Endodermal cell (in vitro differentiated cells): ENCODE measurements at regions not wholly inside any gene's neighbourhood (a gene's known extent, or its start where the extent isn't known, plus 50 kb on each side); places are given as distances from the start of the nearest gene placed in this dataset.

Experiments used
- DNase-seq: peaks from one replicate; pipeline ENCODE4 v3.0.0-alpha.2; 2017
- H3K27ac ChIP-seq: 2 replicates; pipeline ENCODE4 v1.5.1; 2013; ENCODE audit warnings: mild to moderate bottlenecking, low read depth, low read length, moderate library complexity
- H3K27me3 ChIP-seq: 2 replicates; pipeline ENCODE4 v1.6.1; 2013; ENCODE audit warnings: mild to moderate bottlenecking, low read length, moderate library complexity; ENCODE audit not compliant: insufficient read depth, control insufficient read depth, poor library complexity, severe bottlenecking
- H3K36me3 ChIP-seq: 2 replicates; pipeline ENCODE4 v1.7.0; 2013; ENCODE audit warnings: mild to moderate bottlenecking, low read length, moderate library complexity; ENCODE audit not compliant: control insufficient read depth, insufficient read depth
- H3K4me1 ChIP-seq: one replicate; pipeline ENCODE4 v1.7.0; 2013; ENCODE audit warnings: low read length; ENCODE audit not compliant: control insufficient read depth, insufficient read depth
- H3K4me3 ChIP-seq: 2 replicates; pipeline ENCODE4 v1.5.1; 2013; ENCODE audit warnings: mild to moderate bottlenecking, low read length, moderate library complexity
- H3K9ac ChIP-seq: 2 replicates; pipeline ENCODE4 v1.6.1; 2013; ENCODE audit warnings: mild to moderate bottlenecking, low read length, moderate library complexity; ENCODE audit not compliant: poor library complexity, severe bottlenecking; ENCODE audit errors: extremely low read depth
- H3K9me3 ChIP-seq: 2 replicates; pipeline ENCODE4 v1.6.1; 2013; ENCODE audit warnings: mild to moderate bottlenecking, low read length, moderate library complexity; ENCODE audit not compliant: control insufficient read depth
- H3K27ac Mint-ChIP-seq: 2 replicates; pipeline ENCODE4 v1.8.0; 2020; ENCODE audit warnings: mixed read lengths
- H3K27me3 Mint-ChIP-seq: 2 replicates; pipeline ENCODE4 v1.8.0; 2021; ENCODE audit warnings: mild to moderate bottlenecking, mixed read lengths; ENCODE audit not compliant: insufficient read depth
- H3K36me3 Mint-ChIP-seq: 2 replicates; pipeline ENCODE4 v1.8.0; 2020; ENCODE audit warnings: low read depth, mixed read lengths
- H3K4me1 Mint-ChIP-seq: 2 replicates; pipeline ENCODE4 v1.8.0; 2020; ENCODE audit warnings: mixed read lengths
- H3K4me3 Mint-ChIP-seq: 2 replicates; pipeline ENCODE4 v1.8.0; 2020; ENCODE audit warnings: mild to moderate bottlenecking, moderate library complexity, mixed read lengths
- H3K9me3 Mint-ChIP-seq: 2 replicates; pipeline ENCODE4 v1.8.0; 2020; ENCODE audit warnings: mild to moderate bottlenecking, mixed read lengths
- CTCF ChIP-seq: fragments of 200-600 bp; sonication (generic); conservative IDR thresholded peaks from 2 replicates; pipeline ENCODE4 v1.5.0; 2021; ENCODE audit warnings: antibody characterized with exemption, mild to moderate bottlenecking
- WGBS, 2 experiments: methylation state at CpG; one replicate each; pipeline versions ENCODE4 v1.1.5 to v1.1.7; 2013; ENCODE audit warnings: missing lambda C conversion rate in 2 of 2, mixed read lengths in 1 of 2; ENCODE audit not compliant: insufficient coverage in 1 of 2, insufficient read length in 1 of 2; 5-methylcytosine and 5-hydroxymethylcytosine counted together

DNA sequence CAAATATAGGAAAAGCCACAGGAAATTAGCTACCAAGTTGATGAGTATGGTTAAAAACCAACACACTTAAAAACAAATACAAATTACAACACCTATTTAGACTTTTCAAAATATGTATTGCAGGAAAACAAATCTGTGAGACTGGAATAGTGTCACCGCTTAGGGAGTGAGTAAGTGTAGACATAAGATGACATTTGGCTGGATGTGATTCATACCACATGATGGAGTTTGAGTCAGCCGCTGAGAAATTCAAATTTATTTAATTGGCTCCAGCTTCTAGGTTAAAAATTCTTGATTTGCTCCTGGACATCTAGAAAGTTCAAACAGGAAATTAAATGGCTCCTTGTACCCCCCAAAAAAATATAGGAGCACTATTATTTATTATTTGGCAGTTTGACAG lies 531.7 kb downstream of the SLITRK1 start:
- Histone ChIP-seq H3K4me1 (no peaks in the 10 kb centered on the region), H3K9ac (no peak overlapping the region), H3K27ac (no peak overlapping the region), H3K9me3 (no peaks in the 10 kb centered on the region), H3K4me3 (no peak overlapping the region), H3K27me3 (no peaks in the 10 kb centered on the region), H3K36me3 (no peaks in the 10 kb centered on the region)
- no peak for DNase-seq
- no peak overlapping the region for H3K27ac Mint-ChIP-seq
- no peaks in the 10 kb centered on the region for H3K4me1 Mint-ChIP-seq
- no peak overlapping the region for H3K4me3 Mint-ChIP-seq
- no peak for TF ChIP-seq CTCF
- no peaks in the 10 kb centered on the region for H3K9me3 Mint-ChIP-seq
- no peaks in the 10 kb centered on the region for H3K27me3 Mint-ChIP-seq
- WGBS, 2 experiments, result 95 to 100% methylated on average over 1 to 2 of the region's 2 CpGs
- H3K36me3 Mint-ChIP-seq, result no peaks in the 10 kb centered on the region

- Mint-ChIP-seq H3K4me1 (no peaks in the 10 kb centered on the region), H3K36me3 (no peaks in the 10 kb centered on the region), H3K4me3 (no peak overlapping the region), H3K27ac (no peak overlapping the region), H3K9me3 (peaks cover 5% of the 10 kb centered on the region), H3K27me3 (no peaks in the 10 kb centered on the region)
- Histone ChIP-seq H3K9me3 (no peaks in the 10 kb centered on the region), H3K4me1 (no peaks in the 10 kb centered on the region), H3K27me3 (no peaks in the 10 kb centered on the region), H3K36me3 (no peaks in the 10 kb centered on the region), H3K9ac (no peak overlapping the region), H3K4me3 (no peak overlapping the region), H3K27ac (no peak overlapping the region)
- WGBS, 2 experiments, result 93% methylated on average over 2 of the region's 2 CpGs; no CpG with 5 or more reads in 1 of the 2 experiments
- no peak for TF ChIP-seq CTCF
- no peak for DNase-seq
Measured at GRCh38 chr13:83344518-83344917, 537.8 kb downstream of the SLITRK1 start.

GRCh38 chr13:83340170-83340569 lies 542.1 kb downstream of the SLITRK1 start:
- Histone ChIP-seq H3K4me3 (no peak overlapping the region), H3K36me3 (no peaks in the 10 kb centered on the region), H3K4me1 (no peaks in the 10 kb centered on the region), H3K9me3 (no peaks in the 10 kb centered on the region), H3K9ac (no peak overlapping the region), H3K27me3 (no peaks in the 10 kb centered on the region), H3K27ac (no peak overlapping the region)
- Mint-ChIP-seq H3K4me3 (no peak overlapping the region), H3K36me3 (no peaks in the 10 kb centered on the region), H3K27me3 (no peaks in the 10 kb centered on the region), H3K9me3 (peaks cover 5% of the 10 kb centered on the region), H3K27ac (no peak overlapping the region), H3K4me1 (no peaks in the 10 kb centered on the region)
- DNase-seq, result no peak
- 76 to 100% methylated on average over 1 to 2 of the region's 2 CpGs for WGBS, 2 experiments
- TF ChIP-seq CTCF, result no peak
